SH-SY5Y (cell line): ENCODE measurements at regions not wholly inside any gene's neighbourhood (a gene's known extent, or its start where the extent isn't known, plus 50 kb on each side); places are given as distances from the start of the nearest gene placed in this dataset.

Experiments
- GATA2 ChIP-seq: IDR thresholded peaks from 2 replicates; pipeline ENCODE4 v1.6.1; 2011; ENCODE audit warnings: mild to moderate bottlenecking, low read depth, low read length
- GATA3 ChIP-seq: IDR thresholded peaks from 2 replicates; pipeline ENCODE4 v1.6.1; 2011; ENCODE audit warnings: low read depth, mild to moderate bottlenecking, low read length, moderate library complexity

DNA sequence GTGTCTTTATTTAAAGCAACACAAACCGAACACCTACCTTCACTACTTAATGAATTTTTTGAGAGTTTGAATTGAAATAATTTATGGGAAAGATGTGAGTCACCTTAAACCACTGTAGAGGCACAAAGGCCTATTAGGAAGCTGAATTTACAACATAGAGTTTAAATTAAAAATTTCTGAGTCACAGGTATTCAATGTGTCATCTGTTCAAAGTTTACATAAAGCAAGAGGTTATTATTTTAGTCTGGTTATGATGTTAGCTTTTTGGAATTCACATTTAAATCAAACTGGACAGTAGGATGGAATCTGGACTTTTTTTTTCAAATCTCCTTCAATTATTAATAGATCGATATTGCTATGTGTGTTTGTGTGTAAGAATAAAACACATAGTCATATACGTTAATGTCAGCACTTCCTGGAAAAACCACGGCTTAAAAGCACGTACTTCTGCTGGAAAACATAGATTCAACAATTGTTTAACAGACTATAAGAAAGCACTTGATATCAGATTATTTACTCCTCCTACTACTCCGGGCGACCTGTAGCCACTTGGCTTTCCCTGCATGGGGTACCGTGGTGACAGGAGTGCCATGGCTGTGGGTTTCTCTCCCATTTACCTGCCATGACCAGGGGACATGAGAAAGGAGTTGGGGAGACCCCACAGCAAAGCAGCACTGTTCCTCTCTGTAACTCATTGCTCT is 638.6 kb downstream of the SEMA5A start:
- no peak for TF ChIP-seq GATA2
- TF ChIP-seq GATA3 = no peak
